OCI-LY3 (cell line): ENCODE measurements at regions not wholly inside any gene's neighbourhood (a gene's known extent, or its start where the extent isn't known, plus 50 kb on each side); places are given as distances from the start of the nearest gene placed in this dataset.

Experiments
- CTCF ChIP-seq: fragments of 200-600, 300-600 bp; sonication (generic); IDR thresholded peaks from 2 replicates; pipeline ENCODE4 v1.5.1; 2014; ENCODE audit warnings: antibody characterized with exemption, low read length, low read depth
- EZH2phosphoT487 ChIP-seq: fragments of 200-600 bp; shearing (Covaris generic); IDR thresholded peaks from 2 replicates; pipeline ENCODE4 v1.6.1; 2018; ENCODE audit warnings: antibody characterized with exemption, mixed run types, low read depth

GRCh38 chr2:220442012-220442411 lies 814.6 kb downstream of the SLC4A3 start:
- TF ChIP-seq CTCF (no peak), EZH2phosphoT487 (no peak)
